Stimulated activated CD4-positive, alpha-beta T cell treated with anti-CD3 and anti-CD28 coated beads, Interleukin-4, amount 100 ng/mL, for 24 hours (primary cell): ENCODE measurements at regions not wholly inside any gene's neighbourhood (a gene's known extent, or its start where the extent isn't known, plus 50 kb on each side); places are given as distances from the start of the nearest gene placed in this dataset.

Source experiments
- DNase-seq: peaks from one replicate; pipeline ENCODE4 v3.0.0-alpha.2; 2020

DNA sequence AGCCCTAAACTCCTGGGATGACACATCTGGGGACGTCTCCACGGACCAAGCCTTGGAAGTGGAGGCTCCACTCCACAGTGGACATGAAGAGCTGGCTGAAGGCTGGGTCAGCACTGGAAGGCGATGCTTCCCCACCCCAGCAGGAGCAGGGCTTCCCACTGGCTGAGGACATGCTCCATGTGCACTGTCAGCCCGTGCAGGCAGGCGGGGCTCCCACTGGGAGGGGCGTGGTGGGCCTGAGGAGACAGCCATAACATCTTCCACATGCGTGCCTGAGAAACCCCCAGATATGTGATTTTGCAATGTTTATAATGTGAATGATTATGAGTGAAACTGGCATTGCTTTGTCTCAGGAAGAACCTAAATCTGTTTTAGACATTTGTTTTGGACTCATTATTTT is 231.3 kb downstream of the KLF13 start:
- no peak for DNase-seq

GRCh38 chr15:31558840-31559239 is 232.2 kb downstream of the KLF13 start:
- DNase-seq, result no peak

GRCh38 chr15:31559786-31560185 is 233.2 kb downstream of the KLF13 start:
- DNase-seq, result no peak

- no peak for DNase-seq
Measured at GRCh38 chr15:31560643-31561042, 234.0 kb downstream of the KLF13 start.

- no peak for DNase-seq
Measured at GRCh38 chr15:31561156-31561555, 234.5 kb downstream of the KLF13 start.

DNA sequence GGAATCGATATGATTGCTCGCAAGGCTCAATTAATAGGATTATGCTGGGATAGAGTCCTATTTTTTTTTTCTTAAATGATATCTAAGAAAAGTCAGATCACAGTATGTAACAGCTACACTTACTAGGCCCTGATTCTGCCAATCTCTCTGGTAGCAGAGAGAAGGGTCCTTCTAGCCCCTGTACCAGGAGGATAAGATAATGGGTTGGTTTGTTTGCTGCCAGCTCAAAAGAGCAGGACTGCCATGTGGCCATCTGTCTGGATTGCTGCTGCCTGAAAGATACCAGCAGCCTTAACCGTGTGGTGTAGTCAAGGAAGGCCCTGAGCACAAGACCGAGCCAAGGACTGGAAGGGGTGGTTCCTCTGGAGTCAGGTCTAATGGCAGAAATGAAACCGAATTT is 236.4 kb downstream of the KLF13 start:
- DNase-seq, result no peak

DNA sequence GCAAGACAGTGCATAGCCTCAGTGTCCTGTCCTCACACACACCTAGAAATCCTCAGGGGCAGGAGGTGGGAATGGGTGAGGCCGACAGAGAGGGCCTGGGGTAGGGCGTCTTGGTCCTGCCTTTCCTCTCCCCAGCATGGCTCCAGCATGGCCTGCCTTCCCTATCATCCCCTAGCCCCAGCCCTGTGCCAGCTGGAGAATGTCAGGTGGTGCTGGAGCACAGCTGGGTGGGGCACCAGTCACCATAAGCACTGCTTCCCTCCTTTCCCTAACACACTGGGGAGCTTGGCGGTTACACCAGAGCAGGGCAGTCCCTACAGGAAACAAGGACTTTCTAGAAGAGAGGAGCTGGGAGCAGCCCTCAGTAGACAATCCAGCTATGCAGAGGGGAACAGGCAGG is 236.8 kb downstream of the KLF13 start:
- DNase-seq, result no peak

- no peak for DNase-seq
Measured at GRCh38 chr15:31567861-31568260, 241.2 kb downstream of the KLF13 start.

GRCh38 chr15:31569836-31570235 is 243.2 kb downstream of the KLF13 start:
- no peak for DNase-seq

- no peak for DNase-seq
Measured at GRCh38 chr15:31570591-31570990, 244.0 kb downstream of the KLF13 start.

GRCh38 chr15:31571676-31572075 is 245.0 kb downstream of the KLF13 start:
- no peak for DNase-seq

DNA sequence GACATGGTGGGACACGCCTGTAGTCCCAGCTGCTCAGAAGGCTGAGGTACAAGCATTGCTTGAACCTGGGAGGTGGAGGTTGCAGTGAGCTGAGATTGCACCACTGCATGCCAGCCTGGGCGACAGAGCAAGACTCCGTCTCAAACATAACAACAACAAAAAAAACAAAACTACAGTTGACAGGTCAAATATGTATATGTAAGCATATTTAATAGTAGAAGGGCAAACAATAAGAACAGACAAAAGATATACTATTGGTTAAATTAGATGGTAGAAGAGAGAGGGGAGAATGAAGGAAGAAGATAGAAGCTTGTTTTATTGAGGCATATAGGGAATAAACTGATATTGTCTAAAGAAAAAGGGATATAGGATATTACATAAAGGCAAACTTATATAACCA is 247.1 kb downstream of the KLF13 start:
- no peak for DNase-seq

- no peak for DNase-seq
Measured at GRCh38 chr15:31574766-31575165, 248.1 kb downstream of the KLF13 start.

DNA sequence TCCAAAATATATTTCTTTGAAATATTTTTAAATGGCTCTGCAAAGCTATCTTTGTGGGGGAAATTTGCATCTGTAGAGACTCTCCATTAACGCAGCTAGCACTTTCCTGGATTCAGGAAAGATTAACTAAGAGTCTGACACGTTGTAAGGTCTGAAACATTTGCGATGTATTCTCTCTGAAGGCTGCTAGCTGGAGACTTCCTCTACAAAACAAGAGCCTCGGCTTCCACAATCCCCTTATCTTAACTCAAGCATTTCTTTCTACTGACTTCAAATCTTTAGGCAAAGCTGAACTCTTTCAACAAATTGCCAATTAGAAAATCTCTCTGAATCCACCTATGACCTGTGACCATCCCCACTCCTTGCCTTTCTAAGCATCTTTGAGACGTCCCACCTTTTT is 250.5 kb downstream of the KLF13 start:
- DNase-seq, result no peak

DNA sequence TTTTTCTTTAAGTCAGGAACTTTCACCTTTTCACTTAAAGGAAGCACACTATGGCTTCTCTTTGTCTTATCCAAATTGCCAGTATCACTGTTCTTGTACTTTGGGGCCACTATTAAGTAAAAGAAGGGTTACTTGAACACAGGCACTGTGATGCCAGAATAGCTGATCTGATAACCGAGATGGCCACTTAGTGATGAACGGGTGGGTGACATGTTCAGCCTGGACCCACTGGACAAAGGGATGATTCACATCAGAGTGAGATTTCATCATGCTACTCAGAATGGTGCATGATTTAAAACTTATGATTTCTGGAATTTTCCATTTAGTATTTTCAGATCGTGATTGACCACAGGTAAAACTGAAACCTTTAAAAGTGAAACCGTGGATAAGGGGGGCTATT is 252.6 kb downstream of the KLF13 start:
- DNase-seq, result no peak

- no peak for DNase-seq
Measured at GRCh38 chr15:31579976-31580375, 253.3 kb downstream of the KLF13 start.

GRCh38 chr15:31584195-31584594 is 257.6 kb downstream of the KLF13 start:
- DNase-seq, result no peak

GRCh38 chr15:31585240-31585639 is 258.6 kb downstream of the KLF13 start:
- DNase-seq, result no peak

- DNase-seq, result no peak
Measured at GRCh38 chr15:31586841-31587240, 260.2 kb downstream of the KLF13 start.

- no peak for DNase-seq
Measured at GRCh38 chr15:31587583-31587982, 260.9 kb downstream of the KLF13 start.

- DNase-seq, result no peak
Measured at GRCh38 chr15:31590609-31591008, 264.0 kb downstream of the KLF13 start.

- DNase-seq, result no peak
Measured at GRCh38 chr15:31591908-31592307, 265.3 kb downstream of the KLF13 start.

- DNase-seq, result no peak
Measured at GRCh38 chr15:31597466-31597865, 270.8 kb downstream of the KLF13 start.

DNA sequence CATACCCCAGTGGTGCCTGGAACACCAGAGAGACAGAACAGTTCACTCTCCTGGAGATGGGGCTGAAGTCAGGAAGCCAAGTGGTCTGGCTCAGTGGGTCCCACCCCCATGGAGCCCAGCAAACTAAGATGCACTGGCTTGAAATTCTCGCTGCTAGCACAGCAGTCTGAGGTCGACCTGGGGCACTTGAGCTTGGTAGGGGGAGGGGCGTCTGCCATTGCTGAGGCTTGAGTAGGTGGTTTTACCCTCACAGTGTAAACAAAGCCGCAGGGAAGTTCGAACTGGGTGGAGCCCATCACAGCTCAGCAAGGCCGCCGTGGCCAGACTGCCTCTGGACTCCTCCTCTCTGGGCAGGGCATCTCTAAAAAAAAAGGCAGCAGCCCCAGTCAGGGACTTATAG is 272.0 kb downstream of the KLF13 start:
- DNase-seq, result no peak

DNA sequence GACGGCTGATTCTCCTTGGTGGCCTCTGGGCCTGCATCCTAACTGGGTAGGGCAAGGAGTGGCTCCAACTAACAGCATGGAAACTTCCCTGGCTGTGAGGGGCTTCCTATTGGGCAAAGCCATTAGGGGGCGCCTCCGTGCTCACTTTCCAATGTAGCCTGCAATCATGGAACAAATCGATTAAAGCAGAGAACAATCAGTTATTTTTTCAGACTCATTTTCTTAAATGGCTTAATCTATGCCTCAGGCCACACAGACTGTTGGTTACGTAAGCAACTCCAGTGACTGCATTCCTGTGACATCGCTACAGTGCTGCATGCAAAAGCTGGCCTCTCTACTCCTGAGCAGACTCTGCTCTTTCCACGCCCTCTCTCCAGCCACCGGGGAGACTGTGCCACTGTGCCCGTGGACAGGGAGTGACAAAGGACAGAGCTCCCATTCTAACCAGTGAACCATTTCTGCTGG is 278.9 kb downstream of the KLF13 start:
- DNase-seq, result no peak

- no peak for DNase-seq
Measured at GRCh38 chr15:31606194-31606669, 279.6 kb downstream of the KLF13 start.
